Caco-2 (cell line): ENCODE measurements at regions not wholly inside any gene's neighbourhood (a gene's known extent, or its start where the extent isn't known, plus 50 kb on each side); places are given as distances from the start of the nearest gene placed in this dataset.

Experiments
- BruUV-seq: library from RNA; stranded (reverse); fragments of 400-500 nt; replicated peaks from 2 replicates; lab custom pipeline; 2021; lab: Mats Ljungman, UMichigan
- CTCF ChIA-PET: fragments of 300-600 bp; sonication (Branson Sonifier 250); formaldehyde crosslinking; loops from one replicate; lab custom pipeline; 2022; ENCODE audit warnings: antibody characterized with exemption; lab: Charles Lee
- POLR2A ChIA-PET: fragments of 300-600 bp; sonication (Branson Sonifier 250); formaldehyde crosslinking; loops from one replicate; lab custom pipeline; 2022; ENCODE audit warnings: antibody characterized with exemption; lab: Charles Lee
- DNase-seq, 2 experiments: peaks; one replicate each; pipeline versions ENCODE4 v3.0.0 to v3.0.0-alpha.2; 2020 to 2022
- H3K27me3 ChIP-seq: replicated peaks from 2 replicates; pipeline ENCODE4 v1.6.0; 2011; ENCODE audit warnings: low read length; ENCODE audit not compliant: control insufficient read depth, insufficient read depth
- H3K36me3 ChIP-seq: 2 replicates; pipeline ENCODE4 v1.5.1; 2011; ENCODE audit warnings: low read length; ENCODE audit not compliant: control insufficient read depth, insufficient read depth
- H3K4me1 ChIP-seq: fragments of 250-450 bp; sonication (Bioruptor Pico); 2 replicates; pipeline ENCODE4 v1.5.1; 2020; ENCODE audit warnings: mild to moderate bottlenecking
- H3K4me3 ChIP-seq: 2 replicates; pipeline ENCODE4 v1.5.1; 2011; ENCODE audit warnings: low read depth, mild to moderate bottlenecking, control low read depth, low read length
- H3K9me3 ChIP-seq: fragments of 250-450 bp; sonication (Bioruptor Pico); 2 replicates; pipeline ENCODE4 v1.5.1; 2020; ENCODE audit warnings: mild to moderate bottlenecking, moderate library complexity
- H3K27ac Mint-ChIP-seq: one replicate; pipeline ENCODE4 v1.8.0; 2022; ENCODE audit warnings: mixed read lengths; ENCODE audit not compliant: unreplicated experiment
- H3K27me3 Mint-ChIP-seq: one replicate; pipeline ENCODE4 v1.8.0; 2022; ENCODE audit warnings: mixed read lengths; ENCODE audit not compliant: insufficient read depth, unreplicated experiment
- H3K36me3 Mint-ChIP-seq: one replicate; pipeline ENCODE4 v1.8.0; 2022; ENCODE audit warnings: mild to moderate bottlenecking, mixed read lengths; ENCODE audit not compliant: insufficient read depth, unreplicated experiment
- H3K4me1 Mint-ChIP-seq: one replicate; pipeline ENCODE4 v1.8.0; 2022; ENCODE audit warnings: low read depth, mixed read lengths; ENCODE audit not compliant: unreplicated experiment
- H3K4me3 Mint-ChIP-seq: one replicate; pipeline ENCODE4 v1.8.0; 2022; ENCODE audit warnings: mild to moderate bottlenecking, moderate library complexity, mixed read lengths; ENCODE audit not compliant: unreplicated experiment
- H3K9me3 Mint-ChIP-seq: one replicate; pipeline ENCODE4 v1.8.0; 2022; ENCODE audit warnings: mixed read lengths; ENCODE audit not compliant: unreplicated experiment
- intact Hi-C: fragments of 100-400 bp; cut with micrococcal nuclease; formaldehyde crosslinking; loops from one replicate; pipeline ENCODE4 v1.10.0; 2022; ENCODE audit not compliant: unreplicated experiment
- TF ChIP-seq, protein P1 (sequence below), 2 experiments: fragments of 200-600 bp in 1 of 2; IDR thresholded peaks; 1 replicate in 1 of 2; 2 replicates in 1 of 2; pipeline versions ENCODE4 v1.5.1 to v1.8.0; 2011 to 2022; ENCODE audit warnings: antibody characterized with exemption in 1 of 2, control low read depth in 1 of 2, inconsistent platforms in 1 of 2, low read depth in 1 of 2, low read length in 1 of 2, mild to moderate bottlenecking in 1 of 2, moderate library complexity in 1 of 2; ENCODE audit not compliant: insufficient read depth in 1 of 2, severe bottlenecking in 1 of 2, unreplicated experiment in 1 of 2

DNA sequence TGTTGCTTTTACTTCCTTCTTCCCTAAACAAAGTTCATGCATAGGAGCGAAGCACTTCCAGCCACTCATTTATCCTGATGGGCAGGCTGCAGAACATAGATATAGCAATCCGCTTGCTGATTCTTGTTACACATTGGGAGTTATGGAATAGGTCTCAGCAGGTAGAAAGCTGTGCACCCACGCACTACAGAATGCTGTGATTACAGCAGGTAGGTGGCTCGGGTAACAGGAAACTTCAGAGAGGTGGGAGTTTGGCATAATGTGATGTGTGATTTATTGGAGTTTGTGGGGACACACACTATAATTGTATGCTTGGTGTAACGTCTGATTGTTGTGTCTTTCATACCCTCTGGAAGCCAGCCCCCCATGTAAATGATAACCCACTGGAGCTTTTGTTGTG is 99.2 kb upstream of the MEIS2 start:
- H3K36me3 ChIP-seq: no peaks in the 10 kb centered on the region
- no peak for DNase-seq
- H3K27me3 Mint-ChIP-seq: peaks cover 12% of the 10 kb centered on the region
- ChIA-PET CTCF (interaction anchor here (0.5 kb wide), 1 partner anchor 481 kb away, joined by 9 read pairs; no protein-coding TSS in a partner anchor), POLR2A (no interaction called here)
- H3K9me3 Mint-ChIP-seq: no peaks in the 10 kb centered on the region
- H3K4me1 ChIP-seq: no peaks in the 10 kb centered on the region
- no peaks in the 10 kb centered on the region for H3K36me3 Mint-ChIP-seq
- no peak overlapping the region for H3K4me3 Mint-ChIP-seq
- BruUV-seq: no TSS peak
- H3K27ac Mint-ChIP-seq: no peak overlapping the region
- no peak overlapping the region for H3K4me3 ChIP-seq
- intact Hi-C loops: no loop called here
- no peaks in the 10 kb centered on the region for H3K4me1 Mint-ChIP-seq
- H3K9me3 ChIP-seq: no peaks in the 10 kb centered on the region
- H3K27me3 ChIP-seq: no peaks in the 10 kb centered on the region
- TF ChIP-seq, protein P1, sequence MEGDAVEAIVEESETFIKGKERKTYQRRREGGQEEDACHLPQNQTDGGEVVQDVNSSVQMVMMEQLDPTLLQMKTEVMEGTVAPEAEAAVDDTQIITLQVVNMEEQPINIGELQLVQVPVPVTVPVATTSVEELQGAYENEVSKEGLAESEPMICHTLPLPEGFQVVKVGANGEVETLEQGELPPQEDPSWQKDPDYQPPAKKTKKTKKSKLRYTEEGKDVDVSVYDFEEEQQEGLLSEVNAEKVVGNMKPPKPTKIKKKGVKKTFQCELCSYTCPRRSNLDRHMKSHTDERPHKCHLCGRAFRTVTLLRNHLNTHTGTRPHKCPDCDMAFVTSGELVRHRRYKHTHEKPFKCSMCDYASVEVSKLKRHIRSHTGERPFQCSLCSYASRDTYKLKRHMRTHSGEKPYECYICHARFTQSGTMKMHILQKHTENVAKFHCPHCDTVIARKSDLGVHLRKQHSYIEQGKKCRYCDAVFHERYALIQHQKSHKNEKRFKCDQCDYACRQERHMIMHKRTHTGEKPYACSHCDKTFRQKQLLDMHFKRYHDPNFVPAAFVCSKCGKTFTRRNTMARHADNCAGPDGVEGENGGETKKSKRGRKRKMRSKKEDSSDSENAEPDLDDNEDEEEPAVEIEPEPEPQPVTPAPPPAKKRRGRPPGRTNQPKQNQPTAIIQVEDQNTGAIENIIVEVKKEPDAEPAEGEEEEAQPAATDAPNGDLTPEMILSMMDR (IDR thresholded peaks at IDR 0.05; ENCODE audit: insufficient read depth in 1 of 2, low read depth in 1 of 2, low read length in 1 of 2, severe bottlenecking in 1 of 2, unreplicated experiment in 1 of 2): no peak

DNA sequence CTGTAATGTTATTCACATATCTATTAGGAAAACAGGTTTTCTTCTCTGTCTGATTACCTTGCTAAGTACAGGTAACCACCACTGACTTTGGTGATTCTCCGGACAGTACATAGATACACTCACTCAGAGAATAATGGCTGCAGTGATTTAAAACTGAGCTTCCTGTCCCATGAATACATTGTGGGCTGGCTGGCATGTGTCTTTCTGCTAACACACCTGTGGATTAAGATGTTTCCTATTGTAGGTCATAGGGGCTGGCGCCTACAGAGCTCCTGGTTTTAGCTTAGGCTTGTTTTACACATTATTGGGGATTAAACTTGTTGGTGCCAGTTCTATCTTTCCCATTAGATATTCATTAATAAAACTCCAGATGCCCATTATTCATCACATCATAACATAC is 102.7 kb upstream of the MEIS2 start:
- Mint-ChIP-seq H3K4me1 (no peaks in the 10 kb centered on the region), H3K27me3 (peaks cover 4% of the 10 kb centered on the region), H3K9me3 (no peaks in the 10 kb centered on the region), H3K27ac (no peak overlapping the region), H3K36me3 (no peaks in the 10 kb centered on the region), H3K4me3 (no peak overlapping the region)
- no peaks in the 10 kb centered on the region for H3K27me3 ChIP-seq
- H3K4me1 ChIP-seq: peaks cover 7% of the 10 kb centered on the region; the same call in 1 of the 2 replicates
- no peak for DNase-seq
- H3K9me3 ChIP-seq: no peaks in the 10 kb centered on the region
- ChIA-PET POLR2A (no interaction called here), CTCF (no interaction called here)
- intact Hi-C loops: loop anchor here (10.0 kb wide), 1 partner anchor 682 kb away; no protein-coding TSS in a partner anchor
- no peaks in the 10 kb centered on the region for H3K36me3 ChIP-seq
- TF ChIP-seq, protein P1 (IDR thresholded peaks at IDR 0.05; ENCODE audit: insufficient read depth in 1 of 2, low read depth in 1 of 2, low read length in 1 of 2, severe bottlenecking in 1 of 2, unreplicated experiment in 1 of 2): no peak
- H3K4me3 ChIP-seq: no peak overlapping the region
- BruUV-seq: no TSS peak

DNA sequence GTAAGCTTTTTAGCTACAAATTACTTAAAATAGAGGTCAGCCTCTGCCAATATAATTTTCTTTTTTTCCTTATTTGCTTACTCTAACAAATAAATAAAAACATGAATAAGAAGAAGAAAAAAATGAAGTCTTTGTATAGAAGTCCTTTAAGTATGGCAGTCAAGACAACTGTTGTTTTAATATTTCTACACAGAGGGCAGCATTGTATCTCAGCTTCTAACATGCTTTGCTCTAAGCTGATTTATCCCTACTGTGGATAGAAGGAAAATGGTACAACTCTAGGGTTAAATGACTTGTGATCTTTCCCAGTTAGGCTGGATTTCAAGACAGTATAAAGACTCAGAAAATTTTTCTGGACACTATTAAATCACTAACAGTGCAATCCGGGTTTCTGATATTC is 104.3 kb upstream of the MEIS2 start:
- peak in 1 of 2 experiments; percentile 5 for DNase-seq
- TF ChIP-seq, protein P1 (IDR thresholded peaks at IDR 0.05; ENCODE audit: insufficient read depth in 1 of 2, low read depth in 1 of 2, low read length in 1 of 2, severe bottlenecking in 1 of 2, unreplicated experiment in 1 of 2): peak; percentile 15 to 19
- Mint-ChIP-seq H3K4me3 (no peak overlapping the region), H3K9me3 (no peaks in the 10 kb centered on the region), H3K27me3 (peaks cover 4% of the 10 kb centered on the region), H3K4me1 (no peaks in the 10 kb centered on the region), H3K27ac (no peak overlapping the region), H3K36me3 (no peaks in the 10 kb centered on the region)
- BruUV-seq: no TSS peak
- ChIA-PET POLR2A (no interaction called here), CTCF (interaction anchor here (0.6 to 1.0 kb wide), 3 partner anchors 14 to 676 kb away, joined by 3 to 5 read pairs (median 3); no protein-coding TSS in a partner anchor)
- no peaks in the 10 kb centered on the region for H3K9me3 ChIP-seq
- no peak overlapping the region for H3K4me3 ChIP-seq
- H3K27me3 ChIP-seq: no peaks in the 10 kb centered on the region
- peaks cover 7% of the 10 kb centered on the region; the same call in 1 of the 2 replicates for H3K4me1 ChIP-seq
- intact Hi-C loops: loop anchor here (10.0 kb wide), 1 partner anchor 680 kb away; no protein-coding TSS in a partner anchor
- no peaks in the 10 kb centered on the region for H3K36me3 ChIP-seq
